GM23338 (cell line): ENCODE measurements at regions not wholly inside any gene's neighbourhood (a gene's known extent, or its start where the extent isn't known, plus 50 kb on each side); places are given as distances from the start of the nearest gene placed in this dataset.

Experiments used
- ATAC-seq: fragments of 200-7000 bp; cut with Tn5 transposase; 3 replicates; pipeline ENCODE4 v1.9.1; 2020
- DNase-seq: peaks from one replicate; pipeline ENCODE4 v3.0.0-alpha.2; 2015; ENCODE audit warnings: low spot score
- H2AFZ ChIP-seq: fragments of 200-600 bp; sonication (generic); 2 replicates; pipeline ENCODE4 v1.8.0; 2016; ENCODE audit warnings: antibody characterized with exemption, mild to moderate bottlenecking, moderate library complexity
- H3F3A ChIP-seq: fragments of 200-600 bp; sonication (generic); replicated peaks from 2 replicates; pipeline ENCODE4 v1.8.0; 2017; ENCODE audit warnings: antibody characterized with exemption, mixed run types, low read depth
- H3K27ac ChIP-seq: fragments of 200-600 bp; sonication (generic); 2 replicates; pipeline ENCODE4 v1.6.1; 2016; ENCODE audit warnings: low read depth
- H3K27me3 ChIP-seq: fragments of 200-600 bp; sonication (generic); 2 replicates; pipeline ENCODE4 v1.8.0; 2016; ENCODE audit warnings: mild to moderate bottlenecking, mixed run types, moderate library complexity; ENCODE audit not compliant: insufficient read depth
- H3K36me3 ChIP-seq: fragments of 200-600 bp; sonication (generic); 2 replicates; pipeline ENCODE4 v1.8.0; 2016; ENCODE audit warnings: mild to moderate bottlenecking; ENCODE audit not compliant: insufficient read depth
- H3K4me1 ChIP-seq: fragments of 200-600 bp; sonication (generic); 2 replicates; pipeline ENCODE4 v1.8.0; 2016; ENCODE audit warnings: mild to moderate bottlenecking, moderate library complexity; ENCODE audit not compliant: insufficient read depth
- H3K4me2 ChIP-seq: fragments of 200-600 bp; sonication (generic); 2 replicates; pipeline ENCODE4 v1.7.1; 2017; ENCODE audit warnings: mixed run types
- H3K4me3 ChIP-seq: fragments of 200-600 bp; sonication (generic); 2 replicates; pipeline ENCODE4 v1.6.1; 2016; ENCODE audit warnings: mixed run types
- H3K79me2 ChIP-seq: fragments of 200-600 bp; sonication (generic); replicated peaks from 2 replicates; pipeline ENCODE4 v1.8.0; 2017; ENCODE audit warnings: mild to moderate bottlenecking; ENCODE audit not compliant: insufficient read depth
- H3K9me2 ChIP-seq: fragments of 200-600 bp; sonication (generic); 2 replicates; pipeline ENCODE4 v1.8.0; 2017; ENCODE audit not compliant: insufficient read depth
- H4K20me1 ChIP-seq: fragments of 200-600 bp; sonication (generic); replicated peaks from 2 replicates; pipeline ENCODE4 v1.8.0; 2017; ENCODE audit warnings: mild to moderate bottlenecking; ENCODE audit not compliant: insufficient read depth
- H3K27ac Mint-ChIP-seq: 2 replicates; pipeline ENCODE4 v1.8.0; 2020; ENCODE audit warnings: inconsistent platforms, mild to moderate bottlenecking, moderate library complexity, mixed read lengths
- H3K27me3 Mint-ChIP-seq: 3 replicates; pipeline ENCODE4 v1.8.0; 2022; ENCODE audit warnings: low read depth, mild to moderate bottlenecking, moderate library complexity, mixed read lengths, inconsistent platforms; ENCODE audit not compliant: insufficient read depth, poor library complexity
- H3K36me3 Mint-ChIP-seq: 3 replicates; pipeline ENCODE4 v1.8.0; 2021; ENCODE audit warnings: low read depth, mild to moderate bottlenecking, inconsistent platforms, moderate library complexity, mixed read lengths
- H3K4me1 Mint-ChIP-seq: 3 replicates; pipeline ENCODE4 v1.8.0; 2020; ENCODE audit warnings: mild to moderate bottlenecking, inconsistent platforms, mixed read lengths
- H3K4me3 Mint-ChIP-seq: 3 replicates; pipeline ENCODE4 v1.8.0; 2021; ENCODE audit warnings: moderate library complexity, mild to moderate bottlenecking, inconsistent platforms, mixed read lengths
- H3K9me3 Mint-ChIP-seq: 3 replicates; pipeline ENCODE4 v1.8.0; 2020; ENCODE audit warnings: moderate library complexity, mild to moderate bottlenecking, inconsistent platforms, mixed read lengths
- CREB1 ChIP-seq: fragments of 250-450 bp; sonication (Bioruptor Pico); IDR thresholded peaks from 2 replicates; pipeline ENCODE4 v1.5.0; 2020; ENCODE audit warnings: low read depth, mild to moderate bottlenecking, moderate library complexity
- EZH2 ChIP-seq: fragments of 200-600 bp; sonication (generic); IDR thresholded peaks from one replicate; pipeline ENCODE4 v1.8.0; 2017; ENCODE audit warnings: antibody characterized with exemption, mild to moderate bottlenecking, low read depth; ENCODE audit not compliant: unreplicated experiment
- EZH2phosphoT487 ChIP-seq: fragments of 200-600 bp; sonication (generic); IDR thresholded peaks from one replicate; pipeline ENCODE4 v1.8.1; 2018; ENCODE audit warnings: antibody characterized with exemption; ENCODE audit not compliant: unreplicated experiment
- JUNB ChIP-seq: IDR thresholded peaks from one replicate; pipeline ENCODE4 v1.6.1; 2016; ENCODE audit warnings: antibody characterized with exemption; ENCODE audit not compliant: unreplicated experiment
- NANOG ChIP-seq: IDR thresholded peaks from 2 replicates; pipeline ENCODE4 v1.6.1; 2016; ENCODE audit warnings: antibody characterized with exemption, borderline replicate concordance
- POLR2AphosphoS5 ChIP-seq: IDR thresholded peaks from 2 replicates; pipeline ENCODE4 v1.6.1; 2016; ENCODE audit warnings: antibody characterized with exemption, low read depth
- STAT1 ChIP-seq: IDR thresholded peaks from one replicate; pipeline ENCODE4 v1.6.1; 2016; ENCODE audit warnings: antibody characterized with exemption; ENCODE audit not compliant: unreplicated experiment
- ZNF114 ChIP-seq: fragments of 250-450 bp; sonication (Bioruptor Pico); IDR thresholded peaks from 2 replicates; pipeline ENCODE4 v1.5.0; 2020; ENCODE audit warnings: mild to moderate bottlenecking, moderate library complexity
- ZNF331 ChIP-seq: fragments of 250-450 bp; sonication (Bioruptor Pico); IDR thresholded peaks from 2 replicates; pipeline ENCODE4 v1.5.0; 2020; ENCODE audit warnings: low read depth, mild to moderate bottlenecking, moderate library complexity
- TF ChIP-seq, protein P1 (sequence below): IDR thresholded peaks from one replicate; pipeline ENCODE4 v1.6.1; 2018; ENCODE audit warnings: antibody characterized with exemption; ENCODE audit not compliant: unreplicated experiment
- TF ChIP-seq, protein P2 (sequence below): fragments of 250-450 bp; sonication (Bioruptor Pico); IDR thresholded peaks from 2 replicates; pipeline ENCODE4 v1.5.0; 2020; ENCODE audit warnings: mild to moderate bottlenecking, moderate library complexity
- TF ChIP-seq, protein P3 (sequence below), 2 experiments: fragments of 200-600 bp in 1 of 2; sonication (generic) in 1 of 2; conservative IDR thresholded peaks; 2 replicates each; pipeline versions ENCODE4 v1.5.1 to v1.6.1; 2016 to 2017; ENCODE audit warnings: antibody characterized with exemption in 2 of 2, low read depth in 2 of 2, mild to moderate bottlenecking in 2 of 2, moderate library complexity in 1 of 2
- TF ChIP-seq, protein P4 (sequence below): IDR thresholded peaks from 2 replicates; pipeline ENCODE4 v1.6.1; 2016; ENCODE audit warnings: antibody characterized with exemption

DNA sequence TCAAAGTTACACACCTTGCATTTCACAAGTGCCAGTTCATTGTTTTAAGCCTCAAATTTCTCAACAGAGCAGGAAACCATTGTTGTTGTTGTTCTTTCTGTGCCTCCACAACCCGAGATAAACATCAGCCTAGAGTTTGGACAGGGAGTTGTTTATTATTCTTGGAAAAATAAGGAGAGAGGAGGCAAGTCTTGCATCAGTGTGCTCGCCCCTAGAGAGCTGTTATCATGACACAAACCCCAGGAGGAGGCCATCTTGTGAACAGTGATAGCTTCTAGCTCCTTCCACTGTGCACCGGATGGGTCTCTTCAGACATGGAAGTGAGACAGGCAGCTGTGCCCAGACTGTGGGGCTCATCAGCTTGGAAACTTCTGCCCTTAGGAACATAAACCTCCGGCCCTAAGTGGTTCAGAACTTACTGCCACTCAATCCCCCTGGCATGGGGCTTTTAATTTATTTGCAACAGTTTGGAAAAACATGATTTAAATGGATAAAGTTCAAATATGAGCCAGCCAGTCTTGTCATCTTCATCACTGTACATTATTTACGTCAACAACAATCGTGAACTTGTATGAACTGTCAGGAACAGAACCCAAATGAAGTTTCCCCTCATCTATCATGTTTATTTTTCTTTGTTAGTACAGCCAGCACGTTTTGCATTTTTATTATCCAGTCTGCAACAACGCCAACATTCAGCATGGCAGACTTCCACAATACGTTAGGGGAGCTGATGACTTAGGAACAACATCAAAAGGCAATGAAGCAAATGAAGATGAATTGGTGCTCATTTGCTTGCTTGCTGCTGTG lies 181.7 kb upstream of the S1PR3 start:
- Histone ChIP-seq H3F3A (no peaks in the 10 kb centered on the region), H3K4me2 (no peak overlapping the region), H3K4me3 (no peak overlapping the region), H3K36me3 (no peaks in the 10 kb centered on the region), H4K20me1 (no peaks in the 10 kb centered on the region), H3K4me1 (no peaks in the 10 kb centered on the region), H3K27ac (no peak overlapping the region), H3K79me2 (no peaks in the 10 kb centered on the region), H3K9me2 (peaks cover 6% of the 10 kb centered on the region), H2AFZ (no peak overlapping the region), H3K27me3 (no peaks in the 10 kb centered on the region)
- H3K27me3 Mint-ChIP-seq = peaks cover 5% of the 10 kb centered on the region
- no peak overlapping the region for H3K27ac Mint-ChIP-seq
- no peak for DNase-seq
- H3K4me3 Mint-ChIP-seq = no peak overlapping the region
- ATAC-seq = no peak
- no peaks in the 10 kb centered on the region for H3K36me3 Mint-ChIP-seq
- TF ChIP-seq EZH2 = no peak
- TF ChIP-seq JUNB = no peak
- TF ChIP-seq, protein P1, sequence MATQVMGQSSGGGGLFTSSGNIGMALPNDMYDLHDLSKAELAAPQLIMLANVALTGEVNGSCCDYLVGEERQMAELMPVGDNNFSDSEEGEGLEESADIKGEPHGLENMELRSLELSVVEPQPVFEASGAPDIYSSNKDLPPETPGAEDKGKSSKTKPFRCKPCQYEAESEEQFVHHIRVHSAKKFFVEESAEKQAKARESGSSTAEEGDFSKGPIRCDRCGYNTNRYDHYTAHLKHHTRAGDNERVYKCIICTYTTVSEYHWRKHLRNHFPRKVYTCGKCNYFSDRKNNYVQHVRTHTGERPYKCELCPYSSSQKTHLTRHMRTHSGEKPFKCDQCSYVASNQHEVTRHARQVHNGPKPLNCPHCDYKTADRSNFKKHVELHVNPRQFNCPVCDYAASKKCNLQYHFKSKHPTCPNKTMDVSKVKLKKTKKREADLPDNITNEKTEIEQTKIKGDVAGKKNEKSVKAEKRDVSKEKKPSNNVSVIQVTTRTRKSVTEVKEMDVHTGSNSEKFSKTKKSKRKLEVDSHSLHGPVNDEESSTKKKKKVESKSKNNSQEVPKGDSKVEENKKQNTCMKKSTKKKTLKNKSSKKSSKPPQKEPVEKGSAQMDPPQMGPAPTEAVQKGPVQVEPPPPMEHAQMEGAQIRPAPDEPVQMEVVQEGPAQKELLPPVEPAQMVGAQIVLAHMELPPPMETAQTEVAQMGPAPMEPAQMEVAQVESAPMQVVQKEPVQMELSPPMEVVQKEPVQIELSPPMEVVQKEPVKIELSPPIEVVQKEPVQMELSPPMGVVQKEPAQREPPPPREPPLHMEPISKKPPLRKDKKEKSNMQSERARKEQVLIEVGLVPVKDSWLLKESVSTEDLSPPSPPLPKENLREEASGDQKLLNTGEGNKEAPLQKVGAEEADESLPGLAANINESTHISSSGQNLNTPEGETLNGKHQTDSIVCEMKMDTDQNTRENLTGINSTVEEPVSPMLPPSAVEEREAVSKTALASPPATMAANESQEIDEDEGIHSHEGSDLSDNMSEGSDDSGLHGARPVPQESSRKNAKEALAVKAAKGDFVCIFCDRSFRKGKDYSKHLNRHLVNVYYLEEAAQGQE = no peak
- TF ChIP-seq CREB1 (CRISPR knock-in tag) = no peak
- TF ChIP-seq, protein P2, sequence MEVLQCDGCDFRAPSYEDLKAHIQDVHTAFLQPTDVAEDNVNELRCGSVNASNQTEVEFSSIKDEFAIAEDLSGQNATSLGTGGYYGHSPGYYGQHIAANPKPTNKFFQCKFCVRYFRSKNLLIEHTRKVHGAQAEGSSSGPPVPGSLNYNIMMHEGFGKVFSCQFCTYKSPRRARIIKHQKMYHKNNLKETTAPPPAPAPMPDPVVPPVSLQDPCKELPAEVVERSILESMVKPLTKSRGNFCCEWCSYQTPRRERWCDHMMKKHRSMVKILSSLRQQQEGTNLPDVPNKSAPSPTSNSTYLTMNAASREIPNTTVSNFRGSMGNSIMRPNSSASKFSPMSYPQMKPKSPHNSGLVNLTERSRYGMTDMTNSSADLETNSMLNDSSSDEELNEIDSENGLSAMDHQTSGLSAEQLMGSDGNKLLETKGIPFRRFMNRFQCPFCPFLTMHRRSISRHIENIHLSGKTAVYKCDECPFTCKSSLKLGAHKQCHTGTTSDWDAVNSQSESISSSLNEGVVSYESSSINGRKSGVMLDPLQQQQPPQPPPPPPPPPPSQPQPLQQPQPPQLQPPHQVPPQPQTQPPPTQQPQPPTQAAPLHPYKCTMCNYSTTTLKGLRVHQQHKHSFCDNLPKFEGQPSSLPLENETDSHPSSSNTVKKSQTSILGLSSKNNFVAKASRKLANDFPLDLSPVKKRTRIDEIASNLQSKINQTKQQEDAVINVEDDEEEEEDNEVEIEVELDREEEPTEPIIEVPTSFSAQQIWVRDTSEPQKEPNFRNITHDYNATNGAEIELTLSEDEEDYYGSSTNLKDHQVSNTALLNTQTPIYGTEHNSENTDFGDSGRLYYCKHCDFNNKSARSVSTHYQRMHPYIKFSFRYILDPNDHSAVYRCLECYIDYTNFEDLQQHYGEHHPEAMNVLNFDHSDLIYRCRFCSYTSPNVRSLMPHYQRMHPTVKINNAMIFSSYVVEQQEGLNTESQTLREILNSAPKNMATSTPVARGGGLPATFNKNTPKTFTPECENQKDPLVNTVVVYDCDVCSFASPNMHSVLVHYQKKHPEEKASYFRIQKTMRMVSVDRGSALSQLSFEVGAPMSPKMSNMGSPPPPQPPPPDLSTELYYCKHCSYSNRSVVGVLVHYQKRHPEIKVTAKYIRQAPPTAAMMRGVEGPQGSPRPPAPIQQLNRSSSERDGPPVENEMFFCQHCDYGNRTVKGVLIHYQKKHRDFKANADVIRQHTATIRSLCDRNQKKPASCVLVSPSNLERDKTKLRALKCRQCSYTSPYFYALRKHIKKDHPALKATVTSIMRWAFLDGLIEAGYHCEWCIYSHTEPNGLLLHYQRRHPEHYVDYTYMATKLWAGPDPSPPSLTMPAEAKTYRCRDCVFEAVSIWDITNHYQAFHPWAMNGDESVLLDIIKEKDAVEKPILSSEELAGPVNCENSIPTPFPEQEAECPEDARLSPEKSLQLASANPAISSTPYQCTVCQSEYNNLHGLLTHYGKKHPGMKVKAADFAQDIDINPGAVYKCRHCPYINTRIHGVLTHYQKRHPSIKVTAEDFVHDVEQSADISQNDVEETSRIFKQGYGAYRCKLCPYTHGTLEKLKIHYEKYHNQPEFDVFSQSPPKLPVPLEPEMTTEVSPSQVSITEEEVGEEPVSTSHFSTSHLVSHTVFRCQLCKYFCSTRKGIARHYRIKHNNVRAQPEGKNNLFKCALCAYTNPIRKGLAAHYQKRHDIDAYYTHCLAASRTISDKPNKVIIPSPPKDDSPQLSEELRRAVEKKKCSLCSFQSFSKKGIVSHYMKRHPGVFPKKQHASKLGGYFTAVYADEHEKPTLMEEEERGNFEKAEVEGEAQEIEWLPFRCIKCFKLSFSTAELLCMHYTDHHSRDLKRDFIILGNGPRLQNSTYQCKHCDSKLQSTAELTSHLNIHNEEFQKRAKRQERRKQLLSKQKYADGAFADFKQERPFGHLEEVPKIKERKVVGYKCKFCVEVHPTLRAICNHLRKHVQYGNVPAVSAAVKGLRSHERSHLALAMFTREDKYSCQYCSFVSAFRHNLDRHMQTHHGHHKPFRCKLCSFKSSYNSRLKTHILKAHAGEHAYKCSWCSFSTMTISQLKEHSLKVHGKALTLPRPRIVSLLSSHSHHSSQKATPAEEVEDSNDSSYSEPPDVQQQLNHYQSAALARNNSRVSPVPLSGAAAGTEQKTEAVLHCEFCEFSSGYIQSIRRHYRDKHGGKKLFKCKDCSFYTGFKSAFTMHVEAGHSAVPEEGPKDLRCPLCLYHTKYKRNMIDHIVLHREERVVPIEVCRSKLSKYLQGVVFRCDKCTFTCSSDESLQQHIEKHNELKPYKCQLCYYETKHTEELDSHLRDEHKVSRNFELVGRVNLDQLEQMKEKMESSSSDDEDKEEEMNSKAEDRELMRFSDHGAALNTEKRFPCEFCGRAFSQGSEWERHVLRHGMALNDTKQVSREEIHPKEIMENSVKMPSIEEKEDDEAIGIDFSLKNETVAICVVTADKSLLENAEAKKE (CRISPR knock-in tag) = no peak
- TF ChIP-seq POLR2AphosphoS5 = no peak
- TF ChIP-seq EZH2phosphoT487 = no peak
- TF ChIP-seq ZNF114 (CRISPR knock-in tag) = no peak
- TF ChIP-seq, protein P3, sequence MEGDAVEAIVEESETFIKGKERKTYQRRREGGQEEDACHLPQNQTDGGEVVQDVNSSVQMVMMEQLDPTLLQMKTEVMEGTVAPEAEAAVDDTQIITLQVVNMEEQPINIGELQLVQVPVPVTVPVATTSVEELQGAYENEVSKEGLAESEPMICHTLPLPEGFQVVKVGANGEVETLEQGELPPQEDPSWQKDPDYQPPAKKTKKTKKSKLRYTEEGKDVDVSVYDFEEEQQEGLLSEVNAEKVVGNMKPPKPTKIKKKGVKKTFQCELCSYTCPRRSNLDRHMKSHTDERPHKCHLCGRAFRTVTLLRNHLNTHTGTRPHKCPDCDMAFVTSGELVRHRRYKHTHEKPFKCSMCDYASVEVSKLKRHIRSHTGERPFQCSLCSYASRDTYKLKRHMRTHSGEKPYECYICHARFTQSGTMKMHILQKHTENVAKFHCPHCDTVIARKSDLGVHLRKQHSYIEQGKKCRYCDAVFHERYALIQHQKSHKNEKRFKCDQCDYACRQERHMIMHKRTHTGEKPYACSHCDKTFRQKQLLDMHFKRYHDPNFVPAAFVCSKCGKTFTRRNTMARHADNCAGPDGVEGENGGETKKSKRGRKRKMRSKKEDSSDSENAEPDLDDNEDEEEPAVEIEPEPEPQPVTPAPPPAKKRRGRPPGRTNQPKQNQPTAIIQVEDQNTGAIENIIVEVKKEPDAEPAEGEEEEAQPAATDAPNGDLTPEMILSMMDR (conservative IDR thresholded peaks at IDR 0.05; ENCODE audit: low read depth in 2 of 2) = no peak
- no peak for TF ChIP-seq NANOG
- TF ChIP-seq STAT1 = no peak
- TF ChIP-seq, protein P4, sequence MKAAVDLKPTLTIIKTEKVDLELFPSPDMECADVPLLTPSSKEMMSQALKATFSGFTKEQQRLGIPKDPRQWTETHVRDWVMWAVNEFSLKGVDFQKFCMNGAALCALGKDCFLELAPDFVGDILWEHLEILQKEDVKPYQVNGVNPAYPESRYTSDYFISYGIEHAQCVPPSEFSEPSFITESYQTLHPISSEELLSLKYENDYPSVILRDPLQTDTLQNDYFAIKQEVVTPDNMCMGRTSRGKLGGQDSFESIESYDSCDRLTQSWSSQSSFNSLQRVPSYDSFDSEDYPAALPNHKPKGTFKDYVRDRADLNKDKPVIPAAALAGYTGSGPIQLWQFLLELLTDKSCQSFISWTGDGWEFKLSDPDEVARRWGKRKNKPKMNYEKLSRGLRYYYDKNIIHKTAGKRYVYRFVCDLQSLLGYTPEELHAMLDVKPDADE = no peak
- no peak for TF ChIP-seq ZNF331
- no peaks in the 10 kb centered on the region for H3K9me3 Mint-ChIP-seq
- H3K4me1 Mint-ChIP-seq = peaks cover 4% of the 10 kb centered on the region; the same call in 2 of the 3 replicates
